Smooth muscle cell (in vitro differentiated cells): ENCODE measurements at regions not wholly inside any gene's neighbourhood (a gene's known extent, or its start where the extent isn't known, plus 50 kb on each side); places are given as distances from the start of the nearest gene placed in this dataset.
"Not testable (repeated sequence)": the region's sequence is repeated elsewhere in the genome, so short reads cannot be mapped to it uniquely, and the experiment has no call there.

Experiments used
- DNase-seq: peaks from one replicate; lab custom pipeline; 2025; ENCODE audit not compliant: unreplicated experiment; lab: John Stamatoyannopoulos, UW
- H2AFZ ChIP-seq: fragments of 200-600 bp; sonication (generic); 2 replicates; pipeline ENCODE4 v1.6.0; 2016; ENCODE audit warnings: antibody characterized with exemption, low read depth, mild to moderate bottlenecking
- H3F3A ChIP-seq: fragments of 200-600 bp; sonication (generic); 2 replicates; pipeline ENCODE4 v1.6.0; 2017; ENCODE audit warnings: antibody characterized with exemption, low read depth
- H3K27ac ChIP-seq: fragments of 200-600 bp; sonication (generic); 2 replicates; pipeline ENCODE4 v1.5.1; 2016; ENCODE audit warnings: low read depth, mild to moderate bottlenecking
- H3K27me3 ChIP-seq: fragments of 200-600 bp; sonication (generic); 2 replicates; pipeline ENCODE4 v1.6.1; 2016; ENCODE audit warnings: low read depth, mild to moderate bottlenecking
- H3K36me3 ChIP-seq: fragments of 200-600 bp; sonication (generic); 2 replicates; pipeline ENCODE4 v1.5.1; 2016; ENCODE audit warnings: low read depth
- H3K4me1 ChIP-seq: fragments of 200-600 bp; sonication (generic); 2 replicates; pipeline ENCODE4 v1.5.1; 2016; ENCODE audit warnings: low read depth
- H3K4me2 ChIP-seq: fragments of 200-600 bp; sonication (generic); 2 replicates; pipeline ENCODE4 v1.6.0; 2016; ENCODE audit warnings: mild to moderate bottlenecking
- H3K4me3 ChIP-seq: fragments of 200-600 bp; sonication (generic); 2 replicates; pipeline ENCODE4 v1.5.1; 2016; ENCODE audit warnings: mild to moderate bottlenecking
- H3K79me2 ChIP-seq: fragments of 200-600 bp; sonication (generic); 2 replicates; pipeline ENCODE4 v1.6.0; 2016; ENCODE audit warnings: low read depth, mild to moderate bottlenecking
- H3K9ac ChIP-seq: fragments of 200-600 bp; sonication (generic); 2 replicates; pipeline ENCODE4 v1.6.0; 2016; ENCODE audit warnings: low read depth
- H3K9me3 ChIP-seq: fragments of 200-600 bp; sonication (generic); replicated peaks from 2 replicates; pipeline ENCODE4 v1.5.1; 2016; ENCODE audit warnings: low read depth
- H4K20me1 ChIP-seq: fragments of 200-600 bp; sonication (generic); 2 replicates; pipeline ENCODE4 v1.6.0; 2016; ENCODE audit warnings: low read depth
- CTCF ChIP-seq: fragments of 200-600 bp; sonication (generic); IDR thresholded peaks from 2 replicates; pipeline ENCODE4 v1.5.1; 2017; ENCODE audit warnings: borderline replicate concordance, mild to moderate bottlenecking, antibody characterized with exemption; ENCODE audit not compliant: insufficient read depth, poor library complexity, severe bottlenecking
- WGBS: methylation state at CpG from one replicate; pipeline ENCODE4 v1.1.7; 2016; ENCODE audit warnings: low lambda C conversion rate; 5-methylcytosine and 5-hydroxymethylcytosine counted together

GRCh38 chr5:85656050-85656449 lies 961.7 kb upstream of the COX7C start:
- no peaks in the 10 kb centered on the region for H3K79me2 ChIP-seq
- H3K9me3 ChIP-seq: no peaks in the 10 kb centered on the region
- DNase-seq: no peak
- TF ChIP-seq CTCF: no peak
- H3F3A ChIP-seq: no peaks in the 10 kb centered on the region
- 92% methylated on average over 3 of the region's 3 CpGs for WGBS
- no peak overlapping the region for H3K9ac ChIP-seq
- H3K4me3 ChIP-seq: no peak overlapping the region
- H3K4me1 ChIP-seq: no peaks in the 10 kb centered on the region
- no peak overlapping the region for H3K4me2 ChIP-seq
- no peak overlapping the region for H2AFZ ChIP-seq
- no peaks in the 10 kb centered on the region for H3K27me3 ChIP-seq
- no peaks in the 10 kb centered on the region for H3K36me3 ChIP-seq
- no peaks in the 10 kb centered on the region for H4K20me1 ChIP-seq
- H3K27ac ChIP-seq: no peak overlapping the region

- not testable (repeated sequence) for H3K4me1 ChIP-seq, DNase-seq, H3K27ac ChIP-seq, H3K79me2 ChIP-seq, H4K20me1 ChIP-seq, H2AFZ ChIP-seq, H3K4me3 ChIP-seq, H3K9me3 ChIP-seq, H3F3A ChIP-seq, H3K27me3 ChIP-seq, H3K4me2 ChIP-seq, H3K9ac ChIP-seq, H3K36me3 ChIP-seq
- WGBS: 100% methylated on average over 1 of the region's 1 CpG
Observed at GRCh38 chr5:85657328-85657727, 960.4 kb upstream of the COX7C start.

- WGBS: 86% methylated on average over 23 of the region's 29 CpGs
- H3K9me3 ChIP-seq, H3K79me2 ChIP-seq, H3K9ac ChIP-seq, H3K4me3 ChIP-seq, H4K20me1 ChIP-seq, H3K4me1 ChIP-seq, H2AFZ ChIP-seq, H3F3A ChIP-seq, H3K27ac ChIP-seq, H3K27me3 ChIP-seq, H3K4me2 ChIP-seq, DNase-seq, H3K36me3 ChIP-seq: not testable (repeated sequence)
Observed at GRCh38 chr5:85662969-85663707, 954.6 kb upstream of the COX7C start.

- DNase-seq: no peak
- 92% methylated on average over 2 of the region's 2 CpGs for WGBS
- H3K4me1 ChIP-seq: no peaks in the 10 kb centered on the region
- H4K20me1 ChIP-seq: no peaks in the 10 kb centered on the region
- no peak overlapping the region for H2AFZ ChIP-seq
- no peaks in the 10 kb centered on the region for H3K79me2 ChIP-seq
- TF ChIP-seq CTCF: no peak
- no peak overlapping the region for H3K27ac ChIP-seq
- H3K36me3 ChIP-seq: no peaks in the 10 kb centered on the region
- no peak overlapping the region for H3K9ac ChIP-seq
- no peaks in the 10 kb centered on the region for H3F3A ChIP-seq
- H3K4me2 ChIP-seq: no peak overlapping the region
- H3K9me3 ChIP-seq: no peaks in the 10 kb centered on the region
- H3K27me3 ChIP-seq: no peaks in the 10 kb centered on the region
- H3K4me3 ChIP-seq: no peak overlapping the region
Observed at GRCh38 chr5:85663708-85664031, 954.1 kb upstream of the COX7C start.

- no peak overlapping the region for H3K4me2 ChIP-seq
- H3K79me2 ChIP-seq: no peaks in the 10 kb centered on the region
- no peak for DNase-seq
- no peak overlapping the region for H3K4me3 ChIP-seq
- H3K27ac ChIP-seq: no peak overlapping the region
- H3K4me1 ChIP-seq: no peaks in the 10 kb centered on the region
- no peak overlapping the region for H3K9ac ChIP-seq
- no peaks in the 10 kb centered on the region for H4K20me1 ChIP-seq
- H3K9me3 ChIP-seq: no peaks in the 10 kb centered on the region
- H3F3A ChIP-seq: no peaks in the 10 kb centered on the region
- no peak for TF ChIP-seq CTCF
- H3K36me3 ChIP-seq: no peaks in the 10 kb centered on the region
- no peaks in the 10 kb centered on the region for H3K27me3 ChIP-seq
- no peak overlapping the region for H2AFZ ChIP-seq
Observed at GRCh38 chr5:85670417-85670816, 947.3 kb upstream of the COX7C start.
